Endothelial cell of umbilical vein (primary cell): ENCODE measurements at regions not wholly inside any gene's neighbourhood (a gene's known extent, or its start where the extent isn't known, plus 50 kb on each side); places are given as distances from the start of the nearest gene placed in this dataset.

Source experiments
- BruUV-seq: library from RNA; stranded (reverse); fragments of 400-500 nt; replicated peaks from 2 replicates; lab custom pipeline; 2021; lab: Mats Ljungman, UMichigan
- CTCF ChIA-PET: fragments of 300-600, 350-600 bp; sonication (Branson Sonifier 250); formaldehyde crosslinking; loops from one replicate; lab custom pipeline; 2021; ENCODE audit warnings: antibody characterized with exemption, inconsistent platforms; lab: Charles Lee
- POLR2A ChIA-PET: fragments of 300-600, 350-600 bp; sonication (Branson Sonifier 250); formaldehyde crosslinking; loops from one replicate; lab custom pipeline; 2021; ENCODE audit warnings: antibody characterized with exemption, inconsistent platforms; lab: Charles Lee
- DNase-seq: peaks from one replicate; pipeline ENCODE4 v3.0.0-alpha.2; 2011; ENCODE audit warnings: low read depth, low spot score
- FAIRE-seq: peaks from 2 replicates; lab custom pipeline; 2011; peaks lifted over from hg19 to GRCh38; lab: Jason Lieb, UNC
- H2AFZ ChIP-seq: 2 replicates; pipeline ENCODE4 v1.6.0; 2012; ENCODE audit warnings: low read depth, low read length, control low read depth, inconsistent platforms
- H3K27ac ChIP-seq: 2 replicates; pipeline ENCODE4 v1.5.1; 2011; ENCODE audit warnings: low read depth, mild to moderate bottlenecking, control low read depth, low read length, moderate library complexity; ENCODE audit not compliant: insufficient read depth
- H3K27me3 ChIP-seq, 2 experiments: 2 replicates each; pipeline versions ENCODE4 v1.6.0 to v1.6.1; 2011; ENCODE audit warnings: low read length in 2 of 2, mixed read lengths in 1 of 2; ENCODE audit not compliant: control insufficient read depth in 2 of 2, insufficient read depth in 2 of 2
- H3K36me3 ChIP-seq, 2 experiments: 2 replicates in 1 of 2; 3 replicates in 1 of 2; pipeline ENCODE4 v1.5.1; 2011; ENCODE audit warnings: low read length in 2 of 2, mild to moderate bottlenecking in 1 of 2, moderate library complexity in 1 of 2; ENCODE audit not compliant: control insufficient read depth in 2 of 2, insufficient read depth in 2 of 2; ENCODE audit errors: extremely low read depth in 1 of 2
- H3K4me1 ChIP-seq: 3 replicates; pipeline ENCODE4 v1.5.1; 2011; ENCODE audit warnings: mild to moderate bottlenecking, low read length; ENCODE audit not compliant: control insufficient read depth, insufficient read depth; ENCODE audit errors: extremely low read depth
- H3K4me2 ChIP-seq: 2 replicates; pipeline ENCODE4 v1.6.1; 2011; ENCODE audit warnings: low read length, control low read depth, mixed read lengths; ENCODE audit not compliant: insufficient read depth
- H3K4me3 ChIP-seq, 3 experiments: fragments of 200-600 bp in 1 of 3; sonication (generic), shearing (Covaris generic) in 1 of 3; replicated peaks in 1 of 3; 2 replicates each; pipeline ENCODE4 v1.5.1; 2011 to 2016; ENCODE audit warnings: control low read depth in 3 of 3, low read length in 3 of 3, mild to moderate bottlenecking in 2 of 3, inconsistent platforms in 1 of 3, low read depth in 1 of 3, moderate library complexity in 1 of 3; ENCODE audit not compliant: insufficient read depth in 1 of 3
- H3K79me2 ChIP-seq: 2 replicates; pipeline ENCODE4 v1.6.0; 2012; ENCODE audit warnings: low read length, inconsistent platforms; ENCODE audit not compliant: control insufficient read depth, insufficient read depth
- H3K9ac ChIP-seq: replicated peaks from 2 replicates; pipeline ENCODE3; 2011; ENCODE audit warnings: low read length, control low read depth; ENCODE audit not compliant: insufficient read depth; ENCODE audit errors: extremely low read depth
- H3K9me1 ChIP-seq: replicated peaks from 3 replicates; pipeline ENCODE4 v1.6.0; 2011; ENCODE audit warnings: mild to moderate bottlenecking, low read length; ENCODE audit not compliant: control insufficient read depth, insufficient read depth; ENCODE audit errors: extremely low read depth
- H3K9me3 ChIP-seq: replicated peaks from 2 replicates; pipeline ENCODE4 v1.5.1; 2012; ENCODE audit warnings: low read length, inconsistent platforms; ENCODE audit not compliant: control insufficient read depth, insufficient read depth
- H4K20me1 ChIP-seq: replicated peaks from 2 replicates; pipeline ENCODE3; 2011; ENCODE audit warnings: mild to moderate bottlenecking, low read length; ENCODE audit not compliant: control insufficient read depth, insufficient read depth; ENCODE audit errors: extremely low read depth
- CTCF ChIP-seq, 2 donors: IDR thresholded peaks; 1 replicate in 1 of 2; 2 replicates in 1 of 2; pipeline ENCODE4 v1.5.1; 2011; ENCODE audit warnings: low read length in 2 of 2, mild to moderate bottlenecking in 2 of 2, moderate library complexity in 2 of 2, control low read depth in 1 of 2, inconsistent platforms in 1 of 2, low read depth in 1 of 2; ENCODE audit not compliant: insufficient read depth in 1 of 2; ENCODE audit errors: extremely low read depth in 1 of 2
- EZH2 ChIP-seq: IDR thresholded peaks from 2 replicates; pipeline ENCODE4 v1.6.1; 2012; ENCODE audit warnings: borderline replicate concordance, low read depth, mild to moderate bottlenecking, moderate library complexity, low read length, inconsistent platforms; ENCODE audit not compliant: severe bottlenecking
- FOS ChIP-seq: IDR thresholded peaks from 2 replicates; pipeline ENCODE4 v1.6.1; 2011; ENCODE audit warnings: mild to moderate bottlenecking, low read length, moderate library complexity, borderline replicate concordance; ENCODE audit not compliant: insufficient read depth
- GATA2 ChIP-seq: IDR thresholded peaks from 2 replicates; pipeline ENCODE4 v1.7.0; 2011; ENCODE audit warnings: low read depth, mild to moderate bottlenecking, moderate library complexity, mixed read lengths, low read length; ENCODE audit not compliant: insufficient read length, insufficient read depth
- JUN ChIP-seq: IDR thresholded peaks from 2 replicates; pipeline ENCODE4 v1.6.1; 2011; ENCODE audit warnings: borderline replicate concordance, low read depth; ENCODE audit not compliant: insufficient read length, insufficient read depth
- MAX ChIP-seq: IDR thresholded peaks from 2 replicates; pipeline ENCODE4 v1.6.1; 2011; ENCODE audit not compliant: insufficient read depth, insufficient read length
- MYC ChIP-seq: IDR thresholded peaks from one replicate; pipeline ENCODE4 v1.6.1; 2011; ENCODE audit warnings: mild to moderate bottlenecking, low read depth, low read length
- dilution Hi-C: fragments of 300-500 bp; cut with MboI; formaldehyde crosslinking; loops from one replicate; pipeline ENCODE4 v1.15.0; 2019; ENCODE audit warnings: low sequenced_read_pairs; ENCODE audit not compliant: extremely low pct_ligation_motif_present
- intact Hi-C: fragments of 100-400 bp; cut with micrococcal nuclease; formaldehyde crosslinking; loops from one replicate; pipeline ENCODE4 v1.10.0; 2022

DNA sequence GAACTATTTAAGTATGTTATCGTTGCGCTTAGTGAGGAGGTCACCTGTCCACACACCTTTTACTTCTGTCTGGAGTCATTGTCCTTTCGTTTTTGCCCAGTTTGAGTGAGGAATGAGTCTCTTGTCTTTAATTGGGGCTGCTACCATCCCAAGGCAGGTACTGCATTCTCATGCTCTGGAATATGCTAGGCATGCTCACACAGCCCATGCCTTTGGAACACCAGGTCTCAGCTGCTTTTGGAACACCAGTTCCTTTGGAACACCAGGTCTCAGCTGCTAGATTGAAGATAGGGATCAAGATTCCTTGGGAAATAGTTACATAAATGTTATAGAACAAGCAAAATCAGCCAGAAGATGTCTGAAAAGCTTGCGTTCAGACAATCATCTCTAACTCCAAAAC is 73.1 kb downstream of the AREG start:
- no peaks in the 10 kb centered on the region for H3K9me1 ChIP-seq
- BruUV-seq = no TSS peak
- FAIRE-seq = no peak
- no peak overlapping the region for H2AFZ ChIP-seq
- H3K4me1 ChIP-seq = no peaks in the 10 kb centered on the region
- no peak overlapping the region for H3K9ac ChIP-seq
- no peaks in the 10 kb centered on the region for H3K9me3 ChIP-seq
- intact Hi-C loops (no loop called here), dilution Hi-C loops (no loop called here)
- no peaks in the 10 kb centered on the region for H3K27me3 ChIP-seq
- DNase-seq = no peak
- no peak overlapping the region for H3K27ac ChIP-seq
- ChIA-PET POLR2A (no interaction called here), CTCF (interaction anchor here (1.2 to 3.0 kb wide), 4 partner anchors 14 to 83 kb away, joined by 3 to 14 read pairs (median 3); partner anchors contain the start of gene AREG)
- no peak for TF ChIP-seq MYC
- no peak for TF ChIP-seq MAX
- TF ChIP-seq FOS = no peak
- no peak for TF ChIP-seq CTCF (IDR thresholded peaks at IDR 0.05; ENCODE audit: extremely low read depth in 1 of 2, insufficient read depth in 1 of 2, low read depth in 1 of 2, low read length in 2 of 2)
- no peaks in the 10 kb centered on the region for H3K79me2 ChIP-seq
- no peak overlapping the region for H3K4me2 ChIP-seq
- no peaks in the 10 kb centered on the region for H3K36me3 ChIP-seq
- no peaks in the 10 kb centered on the region for H4K20me1 ChIP-seq
- no peak overlapping the region for H3K4me3 ChIP-seq

DNA sequence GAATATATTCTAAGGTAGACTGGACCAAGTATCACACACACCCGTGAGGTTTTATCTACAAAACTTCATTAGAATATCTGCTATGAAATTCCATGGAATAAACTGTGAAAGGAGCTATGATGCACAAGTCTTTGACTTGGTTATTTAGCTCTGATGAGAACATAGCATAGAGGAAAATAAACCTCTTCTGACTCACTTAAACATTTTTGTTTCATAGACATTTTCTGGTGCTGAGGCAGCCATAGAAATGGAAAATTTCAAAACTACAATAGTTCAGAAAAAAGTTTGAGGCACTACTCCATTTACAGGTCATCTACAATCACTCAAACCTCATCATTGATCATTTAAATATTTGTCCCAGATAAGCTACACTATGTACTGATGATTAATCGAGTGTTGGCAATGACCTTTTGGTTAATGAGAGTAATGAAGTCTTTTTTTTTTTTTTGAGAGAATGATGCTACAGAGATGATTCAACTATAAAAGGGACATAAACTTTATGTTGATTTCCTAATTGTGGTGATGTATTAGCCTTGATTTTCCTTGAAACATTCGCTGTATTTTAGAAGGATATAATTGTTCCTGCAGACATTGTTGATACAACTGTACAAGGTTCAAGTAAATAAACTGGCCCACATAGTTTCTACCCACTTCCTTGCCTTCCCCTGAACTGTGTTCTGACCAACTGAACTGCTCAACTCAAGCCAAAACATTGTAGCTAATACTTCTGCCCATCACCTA is 77.5 kb downstream of the AREG start:
- BruUV-seq = no TSS peak
- no peak overlapping the region for H3K9ac ChIP-seq
- H2AFZ ChIP-seq = no peak overlapping the region
- H3K79me2 ChIP-seq = no peaks in the 10 kb centered on the region
- H3K9me1 ChIP-seq = no peaks in the 10 kb centered on the region
- ChIA-PET POLR2A (no interaction called here), CTCF (interaction anchor here (1.2 to 1.7 kb wide), 2 partner anchors 9 to 77 kb away, joined by 3 to 9 read pairs; partner anchors contain the start of gene AREG)
- intact Hi-C loops = no loop called here
- no peaks in the 10 kb centered on the region for H4K20me1 ChIP-seq
- H3K27ac ChIP-seq = no peak overlapping the region
- TF ChIP-seq FOS = no peak
- TF ChIP-seq EZH2 = no peak
- TF ChIP-seq MYC = no peak
- no peak for TF ChIP-seq JUN
- no peak for TF ChIP-seq GATA2
- no peak overlapping the region for H3K4me2 ChIP-seq
- no peaks in the 10 kb centered on the region for H3K4me1 ChIP-seq
- H3K27me3 ChIP-seq = no peaks in the 10 kb centered on the region
- DNase-seq (no peak), FAIRE-seq (no peak)
- dilution Hi-C loops = no loop called here
- H3K4me3 ChIP-seq = no peak overlapping the region
- no peaks in the 10 kb centered on the region for H3K36me3 ChIP-seq
- H3K9me3 ChIP-seq = no peaks in the 10 kb centered on the region
